ENCODE measurements at regions not wholly inside any gene's neighbourhood (a gene's known extent, or its start where the extent isn't known, plus 50 kb on each side); places are given as distances from the start of the nearest gene placed in this dataset.

DNA sequence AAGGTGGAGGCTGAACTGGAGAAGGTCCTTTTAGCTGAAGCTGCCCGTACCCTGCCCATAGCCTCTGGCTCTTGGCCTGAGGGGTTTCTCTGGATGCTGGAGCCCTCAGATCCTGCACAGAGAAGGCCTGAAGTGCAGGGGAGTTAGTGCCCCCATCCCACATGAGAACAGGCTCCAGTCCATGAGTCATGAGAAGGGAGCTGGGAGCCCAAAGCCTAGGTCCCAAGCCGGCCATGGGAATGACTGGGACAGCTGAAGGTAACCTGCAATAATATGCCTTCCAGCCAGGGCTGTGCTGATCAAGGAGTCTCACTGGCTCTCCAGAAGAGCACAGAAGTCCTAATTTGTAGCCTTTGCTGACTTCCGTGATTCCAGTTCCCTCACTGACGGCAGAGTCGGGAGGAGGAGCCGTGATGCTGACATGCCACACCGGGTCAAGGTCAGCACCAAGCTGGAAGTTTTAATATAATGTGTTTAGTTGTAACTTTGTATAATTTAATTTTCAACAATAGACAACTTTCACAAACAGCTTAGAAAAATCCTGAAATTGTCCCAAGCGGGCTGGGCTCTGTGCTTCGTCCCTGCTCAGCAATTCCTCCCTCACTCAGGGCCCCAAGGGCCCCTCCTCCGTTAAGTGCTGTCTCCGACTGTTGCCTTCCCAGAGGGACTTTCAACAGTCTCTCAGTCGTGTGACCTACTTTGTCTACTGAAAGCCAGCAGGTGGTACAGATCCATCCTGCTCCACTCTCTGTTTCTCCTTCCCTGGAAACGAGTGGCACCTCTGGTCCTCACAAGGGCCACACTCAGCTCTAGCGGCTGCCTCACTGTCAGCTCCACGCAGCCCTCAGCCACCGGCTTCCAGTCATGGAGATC is 387.8 kb downstream of the GADD45G start:
- Histone ChIP-seq H3K36me3 (ENCODE audit: insufficient read depth, low read length) (no peaks in the 10 kb centered on the region), H3K27ac (ENCODE audit: low read depth, low read length, poor library complexity, severe bottlenecking) (no peak overlapping the region), H3K4me2 (ENCODE audit: low read length) (no peak overlapping the region), H3K9me3 (ENCODE audit: low read length) (no peaks in the 10 kb centered on the region), H4K20me1 (ENCODE audit: insufficient read depth, low read length) (no peaks in the 10 kb centered on the region), H3K9me2 (ENCODE audit: low read depth, low read length) (no peaks in the 10 kb centered on the region), H3K9ac (ENCODE audit: low read length) (no peak overlapping the region), H3K4me1 (ENCODE audit: insufficient read depth, low read length, severe bottlenecking) (no peaks in the 10 kb centered on the region), H3K27me3 (ENCODE audit: insufficient read depth, low read length) (no peaks in the 10 kb centered on the region), H3F3A (ENCODE audit: insufficient read depth, low read length) (no peaks in the 10 kb centered on the region), H2AFZ (ENCODE audit: low read length) (no peak overlapping the region), H3K79me2 (ENCODE audit: insufficient read depth, low read length) (no peaks in the 10 kb centered on the region), H3K4me3 (ENCODE audit: low read depth, low read length, poor library complexity, severe bottlenecking) (no peak overlapping the region)
- no peak for TF ChIP-seq EZH2 (IDR thresholded peaks at IDR 0.05; ENCODE audit: borderline replicate concordance, low read length)

DNA sequence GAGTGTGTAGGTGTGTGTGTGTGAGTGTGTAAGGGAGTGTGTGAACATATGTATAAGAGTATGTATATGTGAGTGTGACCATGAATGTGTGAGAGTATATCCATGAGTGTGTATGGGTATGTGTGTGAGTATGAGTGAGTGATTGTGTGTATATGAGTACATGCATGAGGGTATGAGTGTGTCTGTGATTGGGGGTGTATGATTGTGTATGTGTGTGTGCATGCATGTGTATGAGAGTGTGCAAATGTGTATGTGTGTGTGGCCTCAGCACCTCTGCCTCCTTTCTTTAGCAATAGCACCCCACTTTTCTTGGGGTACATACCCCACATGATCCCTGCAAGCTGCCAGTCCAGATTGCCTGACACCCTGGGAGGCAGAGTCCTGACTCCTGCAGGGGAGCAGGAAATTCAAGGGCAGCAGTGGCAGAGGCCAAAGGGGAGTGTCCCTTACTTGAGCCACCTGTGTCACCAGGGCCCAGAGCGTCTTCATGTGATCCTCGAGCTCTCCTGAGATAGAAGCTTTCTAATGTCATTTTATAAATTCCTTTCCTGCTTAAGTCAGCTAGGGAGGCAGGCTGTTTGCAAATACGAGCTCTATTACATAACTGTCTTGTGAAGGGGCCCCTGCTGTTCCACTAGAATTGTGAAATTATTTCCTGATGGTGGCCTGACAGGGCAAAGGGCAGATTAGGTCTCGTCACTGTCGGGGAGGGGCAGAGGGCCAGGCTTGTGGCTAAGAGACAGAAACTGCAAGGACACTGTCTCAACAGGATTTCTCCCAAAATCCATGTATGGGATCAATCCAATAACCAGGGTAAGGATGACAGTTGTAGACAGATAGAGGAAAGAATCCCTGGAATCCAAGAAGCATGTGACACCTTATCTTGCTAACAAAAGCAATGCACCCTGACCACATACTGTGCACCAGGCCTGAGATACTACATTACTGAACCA is 389.1 kb downstream of the GADD45G start:
- H3K79me2 ChIP-seq (ENCODE audit: insufficient read depth, low read length): no peaks in the 10 kb centered on the region
- H3K4me1 ChIP-seq (ENCODE audit: insufficient read depth, low read length, severe bottlenecking): no peaks in the 10 kb centered on the region
- no peak overlapping the region for H3K27ac ChIP-seq (ENCODE audit: low read depth, low read length, poor library complexity, severe bottlenecking)
- H3K36me3 ChIP-seq (ENCODE audit: insufficient read depth, low read length): no peaks in the 10 kb centered on the region
- no peaks in the 10 kb centered on the region for H3K9me3 ChIP-seq (ENCODE audit: low read length)
- no peak overlapping the region for H2AFZ ChIP-seq (ENCODE audit: low read length)
- TF ChIP-seq, protein P1, sequence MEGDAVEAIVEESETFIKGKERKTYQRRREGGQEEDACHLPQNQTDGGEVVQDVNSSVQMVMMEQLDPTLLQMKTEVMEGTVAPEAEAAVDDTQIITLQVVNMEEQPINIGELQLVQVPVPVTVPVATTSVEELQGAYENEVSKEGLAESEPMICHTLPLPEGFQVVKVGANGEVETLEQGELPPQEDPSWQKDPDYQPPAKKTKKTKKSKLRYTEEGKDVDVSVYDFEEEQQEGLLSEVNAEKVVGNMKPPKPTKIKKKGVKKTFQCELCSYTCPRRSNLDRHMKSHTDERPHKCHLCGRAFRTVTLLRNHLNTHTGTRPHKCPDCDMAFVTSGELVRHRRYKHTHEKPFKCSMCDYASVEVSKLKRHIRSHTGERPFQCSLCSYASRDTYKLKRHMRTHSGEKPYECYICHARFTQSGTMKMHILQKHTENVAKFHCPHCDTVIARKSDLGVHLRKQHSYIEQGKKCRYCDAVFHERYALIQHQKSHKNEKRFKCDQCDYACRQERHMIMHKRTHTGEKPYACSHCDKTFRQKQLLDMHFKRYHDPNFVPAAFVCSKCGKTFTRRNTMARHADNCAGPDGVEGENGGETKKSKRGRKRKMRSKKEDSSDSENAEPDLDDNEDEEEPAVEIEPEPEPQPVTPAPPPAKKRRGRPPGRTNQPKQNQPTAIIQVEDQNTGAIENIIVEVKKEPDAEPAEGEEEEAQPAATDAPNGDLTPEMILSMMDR (IDR thresholded peaks at IDR 0.05; ENCODE audit: low read length): no peak
- TF ChIP-seq EZH2 (IDR thresholded peaks at IDR 0.05; ENCODE audit: borderline replicate concordance, low read length): no peak
- no peaks in the 10 kb centered on the region for H3K9me2 ChIP-seq (ENCODE audit: low read depth, low read length)
- no peaks in the 10 kb centered on the region for H4K20me1 ChIP-seq (ENCODE audit: insufficient read depth, low read length)
- H3K4me3 ChIP-seq (ENCODE audit: low read depth, low read length, poor library complexity, severe bottlenecking): no peak overlapping the region
- H3K4me2 ChIP-seq (ENCODE audit: low read length): no peak overlapping the region
- no peaks in the 10 kb centered on the region for H3F3A ChIP-seq (ENCODE audit: insufficient read depth, low read length)
- no peak overlapping the region for H3K9ac ChIP-seq (ENCODE audit: low read length)
- no peaks in the 10 kb centered on the region for H3K27me3 ChIP-seq (ENCODE audit: insufficient read depth, low read length)

- TF ChIP-seq EZH2 (IDR thresholded peaks at IDR 0.05; ENCODE audit: borderline replicate concordance, low read length): no peak
- TF ChIP-seq, protein P1 (IDR thresholded peaks at IDR 0.05; ENCODE audit: low read length): no peak
- Histone ChIP-seq H3K9me3 (ENCODE audit: low read length) (no peaks in the 10 kb centered on the region), H3K79me2 (ENCODE audit: insufficient read depth, low read length) (no peaks in the 10 kb centered on the region), H3K9ac (ENCODE audit: low read length) (no peak overlapping the region), H3K36me3 (ENCODE audit: insufficient read depth, low read length) (no peaks in the 10 kb centered on the region), H3K4me1 (ENCODE audit: insufficient read depth, low read length, severe bottlenecking) (no peaks in the 10 kb centered on the region), H4K20me1 (ENCODE audit: insufficient read depth, low read length) (no peaks in the 10 kb centered on the region), H3K27ac (ENCODE audit: low read depth, low read length, poor library complexity, severe bottlenecking) (no peak overlapping the region), H3F3A (ENCODE audit: insufficient read depth, low read length) (no peaks in the 10 kb centered on the region), H3K9me2 (ENCODE audit: low read depth, low read length) (no peaks in the 10 kb centered on the region), H2AFZ (ENCODE audit: low read length) (no peak overlapping the region), H3K4me2 (ENCODE audit: low read length) (no peak overlapping the region), H3K4me3 (ENCODE audit: low read depth, low read length, poor library complexity, severe bottlenecking) (no peak overlapping the region), H3K27me3 (ENCODE audit: insufficient read depth, low read length) (no peaks in the 10 kb centered on the region; the same call in 1 of the 2 replicates)
Measured at GRCh38 chr9:89994988-89995613, 390.3 kb downstream of the GADD45G start.

Measured in OCI-LY1 (cell line).